Epithelial cell of proximal tubule (primary cell): ENCODE measurements at regions not wholly inside any gene's neighbourhood (a gene's known extent, or its start where the extent isn't known, plus 50 kb on each side); places are given as distances from the start of the nearest gene placed in this dataset.

Experiments
- DNase-seq: peaks from one replicate; pipeline ENCODE4 v3.0.0-alpha.2; 2011; ENCODE audit warnings: low read depth
- H3K4me3 ChIP-seq: 2 replicates; pipeline ENCODE4 v1.5.1; 2011; ENCODE audit warnings: low read depth, mild to moderate bottlenecking, low read length
- CTCF ChIP-seq: conservative IDR thresholded peaks from 2 replicates; pipeline ENCODE4 v1.5.1; 2012; ENCODE audit warnings: low read depth, mild to moderate bottlenecking, low read length

GRCh38 chr9:75775966-75776691, 114.3 kb upstream of the PCSK5 start:
- no peak for DNase-seq

DNA sequence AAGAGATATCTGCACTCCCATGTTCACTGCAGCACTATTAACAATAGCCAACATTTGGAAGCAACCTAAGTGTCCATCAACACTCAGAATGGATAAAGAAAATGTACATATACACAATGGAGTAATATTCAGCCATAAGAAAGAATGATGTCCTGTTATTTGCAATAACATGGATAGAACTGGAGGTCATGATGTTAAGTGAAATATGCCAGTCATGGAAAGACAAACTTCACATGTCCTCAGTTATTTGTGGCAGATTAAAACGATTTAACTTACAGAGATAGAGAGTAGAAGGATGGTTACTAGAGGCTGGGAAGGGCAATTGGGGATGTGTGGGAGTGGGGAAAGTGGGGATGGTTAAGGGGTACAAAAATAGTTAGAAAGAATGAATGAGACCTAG, 110.3 kb upstream of the PCSK5 start:
- no peak overlapping the region for H3K4me3 ChIP-seq
- no peak for DNase-seq
- TF ChIP-seq CTCF, result no peak

More at GRCh38 chr9:75775966-75776691, 114.3 kb upstream of the PCSK5 start:
- no peak for TF ChIP-seq CTCF
- H3K4me3 ChIP-seq, result no peak overlapping the region

- DNase-seq, result no peak
- no peak for TF ChIP-seq CTCF
- H3K4me3 ChIP-seq, result no peak overlapping the region
Measured at GRCh38 chr9:75788006-75788634, 102.4 kb upstream of the PCSK5 start.

DNA sequence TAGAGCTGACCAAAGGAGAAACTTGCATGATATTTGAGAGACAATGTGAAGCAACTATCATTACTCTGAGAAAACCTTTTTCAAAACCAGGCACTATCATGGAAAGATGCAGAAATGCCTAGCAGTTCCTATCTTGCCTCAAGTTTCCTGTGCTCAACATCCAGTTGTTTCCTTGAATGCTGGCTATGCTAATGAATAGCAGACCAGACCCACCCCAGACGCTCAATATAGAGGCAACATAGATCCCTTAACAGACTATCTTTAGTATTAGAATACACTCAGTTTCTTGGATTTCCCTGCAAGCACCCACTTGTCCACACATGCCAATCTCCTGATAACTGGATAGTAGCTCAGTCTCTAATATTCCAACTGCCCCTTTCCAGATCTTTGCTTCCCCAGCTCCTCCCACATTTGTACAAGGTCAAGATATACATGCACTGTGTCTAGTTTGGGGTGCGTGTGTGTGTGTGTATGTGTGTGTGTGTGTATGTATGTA, 93.3 kb upstream of the PCSK5 start:
- TF ChIP-seq CTCF, result no peak
- H3K4me3 ChIP-seq, result no peak overlapping the region
- DNase-seq, result no peak

GRCh38 chr9:75798505-75798904, 92.0 kb upstream of the PCSK5 start:
- no peak for TF ChIP-seq CTCF
- DNase-seq, result no peak
- no peak overlapping the region for H3K4me3 ChIP-seq

GRCh38 chr9:75803130-75803529, 87.3 kb upstream of the PCSK5 start:
- H3K4me3 ChIP-seq, result no peak overlapping the region
- peak; percentile 4 for DNase-seq
- TF ChIP-seq CTCF, result no peak
